UCSD-AML1 (cell line): ENCODE measurements at regions not wholly inside any gene's neighbourhood (a gene's known extent, or its start where the extent isn't known, plus 50 kb on each side); places are given as distances from the start of the nearest gene placed in this dataset.

Experiments used
- DNase-seq: peaks from one replicate; lab custom pipeline; 2025; ENCODE audit not compliant: unreplicated experiment; lab: John Stamatoyannopoulos, UW

- DNase-seq: no peak
These were observed 118.7 kb downstream of the FAT4 start for GRCh38 chr4:125433453-125433852.

DNA sequence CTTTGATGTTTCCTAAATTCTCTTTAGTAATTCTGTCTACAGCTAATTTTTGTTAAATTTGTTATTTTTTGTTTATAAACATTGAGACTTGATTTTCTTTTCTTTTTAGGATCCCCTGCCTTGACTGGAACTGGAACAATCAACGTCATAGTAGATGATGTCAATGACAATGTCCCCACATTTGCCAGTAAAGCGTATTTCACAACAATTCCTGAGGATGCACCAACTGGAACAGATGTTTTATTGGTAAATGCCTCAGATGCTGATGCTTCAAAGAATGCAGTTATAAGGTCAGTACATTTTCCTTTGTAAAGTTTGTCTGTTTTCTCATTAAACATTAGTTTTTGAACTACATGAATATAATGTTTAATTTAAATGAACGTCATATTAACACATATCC is 119.4 kb downstream of the FAT4 start:
- DNase-seq: no peak

DNA sequence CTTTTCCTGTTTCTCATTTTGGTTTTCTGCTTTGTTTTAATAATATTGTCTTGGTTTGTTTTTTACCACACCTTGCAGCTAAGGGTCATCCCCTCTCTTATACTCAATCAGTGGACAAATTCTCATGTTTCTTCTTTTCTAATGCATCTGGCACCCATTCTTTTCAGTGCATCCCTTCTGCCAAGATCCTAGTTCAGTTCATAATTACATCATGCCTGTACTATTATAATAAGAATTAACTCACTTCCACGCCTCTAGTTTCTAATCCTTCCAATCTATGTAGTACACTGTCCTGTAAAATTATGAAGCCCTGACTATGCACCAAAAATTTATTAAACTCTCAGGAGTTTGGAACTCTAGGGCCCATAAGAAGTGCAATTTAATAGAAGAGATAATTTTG is 126.1 kb downstream of the FAT4 start:
- DNase-seq: no peak

DNA sequence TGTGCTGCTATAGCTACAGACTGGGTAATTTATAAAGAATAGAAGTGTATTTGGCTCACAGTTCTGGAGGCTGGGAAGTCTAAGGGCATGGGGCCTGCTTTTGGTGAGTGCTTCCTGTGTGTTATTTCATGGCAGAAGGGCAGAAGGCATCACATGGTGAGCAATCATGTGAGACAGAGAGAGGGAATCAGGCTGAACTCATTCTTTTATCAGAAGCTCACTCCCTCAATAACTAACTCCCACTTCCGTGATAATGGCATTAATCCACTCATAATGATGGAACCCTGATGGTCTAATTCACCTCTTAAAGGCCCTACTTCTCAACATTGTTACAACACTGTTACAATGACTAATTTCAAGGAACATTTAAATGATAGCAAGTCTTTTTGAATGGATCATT is 129.4 kb downstream of the FAT4 start:
- no peak for DNase-seq

GRCh38 chr4:125445525-125445924 is 130.8 kb downstream of the FAT4 start:
- DNase-seq: no peak

DNA sequence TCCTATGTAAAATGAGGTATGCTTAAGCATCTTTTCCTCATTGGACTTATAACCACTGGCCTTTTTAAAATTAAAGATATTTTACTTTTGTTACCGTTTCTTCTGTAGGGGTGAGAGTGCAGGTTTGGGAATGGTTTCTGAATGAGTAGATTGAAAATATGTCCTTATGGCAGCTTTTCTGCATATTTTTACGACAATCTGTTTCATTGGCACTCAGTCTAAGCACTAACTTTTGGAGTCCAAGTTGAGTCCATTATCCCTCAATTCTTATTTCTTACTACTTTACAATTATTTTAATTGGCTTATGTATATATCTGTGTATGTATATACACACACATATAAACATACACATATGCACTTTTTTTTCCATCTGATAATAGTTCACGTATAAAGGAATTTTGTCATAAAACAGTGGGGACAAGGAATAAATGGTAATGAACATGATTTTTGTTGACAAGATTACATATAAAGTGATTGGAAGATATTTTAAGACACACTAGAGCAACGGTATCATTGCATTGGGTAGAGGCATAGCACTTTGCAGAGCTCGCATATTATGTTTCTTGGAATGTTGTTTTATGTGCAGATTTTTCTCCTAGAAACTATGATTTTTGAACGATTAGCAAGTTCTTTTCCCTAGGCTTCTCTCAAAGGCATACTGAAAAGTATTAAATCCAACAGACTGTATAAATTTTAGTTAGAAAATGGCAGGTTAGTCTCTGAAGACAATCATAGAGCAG is 133.0 kb downstream of the FAT4 start:
- DNase-seq: no peak

DNA sequence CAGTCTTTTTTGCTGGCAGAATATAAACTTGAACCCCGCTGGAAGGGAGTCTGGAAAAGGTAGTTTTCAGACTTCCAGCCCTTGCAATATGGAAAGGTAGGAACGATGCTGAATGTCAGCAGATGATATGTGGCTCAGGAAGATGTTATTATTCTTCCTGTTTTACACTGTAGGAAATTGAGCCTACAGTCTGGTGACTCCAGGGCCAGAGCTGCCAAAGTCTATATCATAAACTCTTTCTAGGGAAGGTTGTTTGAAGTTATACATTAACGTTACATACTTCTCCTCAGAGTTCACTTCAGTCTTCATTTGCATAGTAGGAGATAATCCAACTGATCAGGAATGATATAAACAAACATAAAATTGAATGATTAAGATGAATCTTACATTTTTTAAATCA is 141.3 kb downstream of the FAT4 start:
- no peak for DNase-seq

DNA sequence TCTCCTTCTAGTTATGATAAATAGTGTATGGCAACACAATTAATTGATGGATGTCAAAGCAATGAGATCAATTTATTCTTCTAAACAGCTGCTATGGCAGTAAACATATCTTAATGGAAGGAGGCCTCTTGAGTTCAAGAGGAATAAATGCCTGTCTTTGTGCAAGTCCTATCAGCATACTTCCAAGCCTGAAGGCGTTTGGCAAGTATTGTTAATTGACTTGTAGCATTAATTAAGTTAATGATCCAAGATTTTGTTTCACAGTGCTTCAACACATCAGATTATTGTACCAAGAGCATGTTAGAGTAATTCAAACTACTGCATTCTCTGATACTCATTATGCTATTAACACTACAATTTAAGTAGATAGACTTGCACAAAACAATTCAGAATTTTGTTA is 144.8 kb downstream of the FAT4 start:
- no peak for DNase-seq

- no peak for DNase-seq
These were observed 147.1 kb downstream of the FAT4 start for GRCh38 chr4:125461676-125462363.

DNA sequence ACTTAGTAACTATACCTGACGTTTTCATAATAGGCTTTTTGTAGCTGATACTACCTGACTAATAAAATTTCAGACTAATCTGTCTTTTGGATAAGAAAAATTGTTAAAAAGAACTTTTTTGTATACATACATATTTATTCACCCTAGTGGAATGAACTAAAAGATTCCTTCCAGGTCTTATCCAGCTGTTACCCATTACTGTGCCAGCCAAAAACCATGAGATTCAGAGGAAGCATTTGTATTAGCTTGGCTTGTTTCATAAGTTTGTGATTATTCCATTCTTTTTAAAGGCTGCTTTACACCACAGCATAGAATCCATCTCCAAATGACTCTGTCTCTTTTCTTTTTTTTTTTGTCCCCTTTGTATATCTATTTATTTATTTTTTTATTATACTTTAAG is 149.4 kb downstream of the FAT4 start:
- no peak for DNase-seq

DNA sequence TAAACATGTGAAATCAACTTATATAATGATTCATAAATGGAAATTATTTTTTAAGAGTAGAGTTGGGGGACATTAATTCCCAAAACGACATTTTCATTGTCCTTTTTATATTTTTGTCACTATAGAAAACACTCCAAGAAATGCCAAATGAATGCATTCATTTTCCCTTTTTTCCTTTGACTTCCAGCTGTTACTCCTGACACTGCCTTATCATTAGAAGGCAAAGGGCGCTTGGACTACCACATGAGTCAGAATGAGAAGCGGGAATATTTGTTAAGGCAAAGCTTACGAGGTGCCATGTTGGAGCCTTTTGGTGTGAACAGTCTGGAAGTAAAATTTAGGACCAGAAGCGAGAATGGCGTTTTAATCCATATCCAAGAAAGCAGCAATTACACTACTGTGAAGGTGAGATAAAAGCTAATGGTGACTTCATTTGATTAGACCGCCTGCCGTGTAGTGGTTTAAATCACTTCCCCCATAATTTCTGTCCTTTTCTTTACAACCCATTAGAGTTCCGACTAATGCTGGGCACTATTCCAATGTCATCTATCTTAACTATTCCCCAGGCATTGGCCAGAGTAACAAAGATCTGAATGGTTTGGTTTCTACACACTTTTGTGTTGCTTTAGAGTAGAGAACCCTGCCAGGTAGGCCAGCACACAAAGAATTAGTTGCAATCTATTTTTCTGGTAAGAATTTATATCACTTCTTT is 166.7 kb downstream of the FAT4 start:
- no peak for DNase-seq

DNA sequence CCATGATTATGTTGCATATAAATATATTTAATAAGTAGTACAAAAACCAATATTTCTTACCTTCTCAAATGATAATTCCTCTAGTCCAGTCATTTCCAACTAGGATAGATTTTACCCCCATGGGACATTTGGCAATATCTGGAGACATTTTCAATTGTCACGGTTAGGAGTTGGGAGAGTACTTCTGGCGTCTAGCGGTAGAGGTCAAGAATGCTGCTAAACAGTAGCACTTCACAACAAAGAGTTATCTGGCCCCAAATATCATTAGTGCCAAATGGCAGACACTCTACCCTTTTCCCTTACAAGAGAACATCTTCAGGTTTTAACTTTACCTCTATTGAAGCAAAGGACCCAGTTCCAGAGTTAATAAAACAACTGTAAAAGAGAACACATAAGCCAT is 168.1 kb downstream of the FAT4 start:
- DNase-seq: no peak

DNA sequence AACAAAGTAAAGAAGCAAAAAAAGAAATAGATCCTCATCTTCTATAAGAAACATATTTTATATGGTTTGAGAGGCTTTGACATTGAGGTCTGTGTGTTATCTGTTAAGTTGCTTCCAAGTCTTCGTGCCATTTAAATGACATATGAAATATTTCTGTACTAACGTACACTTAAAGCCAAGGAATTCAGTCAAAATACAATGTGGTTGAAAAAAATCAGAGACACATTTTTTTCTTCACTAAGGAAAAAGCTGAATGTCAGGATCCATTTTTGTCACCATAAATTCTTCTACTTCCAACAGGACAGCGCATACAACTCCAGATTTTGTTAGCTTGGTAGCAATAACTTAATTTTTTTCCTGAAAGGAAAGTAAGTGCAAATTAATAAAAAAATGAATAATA is 168.5 kb downstream of the FAT4 start:
- no peak for DNase-seq

GRCh38 chr4:125484912-125485311 is 170.2 kb downstream of the FAT4 start:
- no peak for DNase-seq

DNA sequence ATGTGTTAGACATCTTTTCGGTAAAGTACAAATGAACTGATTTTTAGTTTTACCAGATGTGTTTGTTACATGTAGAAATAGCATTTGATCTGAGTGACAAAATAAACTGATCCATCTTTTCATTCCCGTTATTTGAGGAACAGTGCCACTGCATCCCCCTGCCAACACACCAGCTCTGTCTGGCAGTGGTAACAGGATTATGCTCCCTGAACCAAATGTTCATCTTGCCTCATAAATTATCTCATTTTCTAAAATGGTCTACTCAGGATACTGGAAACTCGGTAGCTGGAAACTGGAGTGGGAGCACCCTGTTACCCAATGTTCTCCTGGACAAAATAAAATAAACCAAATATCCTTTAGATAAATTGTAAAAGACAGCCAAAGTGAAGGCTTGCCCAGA is 171.6 kb downstream of the FAT4 start:
- no peak for DNase-seq

- no peak for DNase-seq
These were observed 175.4 kb downstream of the FAT4 start for GRCh38 chr4:125489952-125490690.

- no peak for DNase-seq
These were observed 178.2 kb downstream of the FAT4 start for GRCh38 chr4:125492957-125493356.

- DNase-seq: no peak
These were observed 183.1 kb downstream of the FAT4 start for GRCh38 chr4:125497861-125498260.

DNA sequence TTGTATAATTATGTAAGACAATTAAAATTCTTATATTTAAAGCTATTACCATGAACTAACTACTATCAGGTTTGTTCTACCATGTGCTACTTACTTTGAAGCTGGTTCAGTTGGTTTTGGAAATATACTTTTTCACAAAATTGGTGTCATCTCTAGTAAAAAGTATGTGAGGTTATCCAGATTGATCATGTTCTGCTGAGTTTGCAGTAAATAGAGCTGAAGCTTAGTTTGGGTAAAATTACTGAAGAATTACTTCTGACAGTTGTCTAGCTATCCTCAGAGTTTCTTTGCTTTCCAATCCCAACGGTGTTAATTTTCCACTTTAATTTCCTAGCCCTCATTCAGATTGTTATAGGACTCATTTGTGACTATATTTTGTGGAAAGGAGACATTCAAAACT is 184.2 kb downstream of the FAT4 start:
- DNase-seq: no peak

GRCh38 chr4:125501090-125501489 is 186.3 kb downstream of the FAT4 start:
- no peak for DNase-seq

- no peak for DNase-seq
These were observed 186.8 kb downstream of the FAT4 start for GRCh38 chr4:125501568-125501967.

DNA sequence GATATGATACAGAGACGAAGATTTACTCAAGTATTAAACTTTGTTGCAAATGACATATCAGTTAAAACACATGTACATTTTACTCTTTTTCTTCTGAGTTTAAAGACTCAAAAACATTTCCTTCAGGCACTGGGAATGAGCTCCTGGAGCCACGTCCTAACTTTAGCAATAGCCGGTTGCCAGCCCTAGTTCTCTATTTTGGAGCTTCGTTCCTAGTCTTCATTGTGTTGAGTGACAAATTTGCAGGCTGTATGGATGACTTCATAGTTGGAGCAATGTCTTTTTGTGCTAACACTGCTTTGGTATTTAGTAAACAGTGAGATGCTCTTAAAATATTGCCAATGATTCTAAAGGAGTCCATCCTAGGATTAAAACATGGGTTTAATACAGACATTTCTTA is 190.9 kb downstream of the FAT4 start:
- DNase-seq: no peak
